Transverse colon (tissue), 4 donors: ENCODE measurements at regions not wholly inside any gene's neighbourhood (a gene's known extent, or its start where the extent isn't known, plus 50 kb on each side); places are given as distances from the start of the nearest gene placed in this dataset.

Source experiments
- CTCF ChIP-seq, 5 experiments: fragments of 200-600 bp in 3 of 5; fragments of 450-650 bp in 2 of 5; sonication (generic) in 3 of 5; IDR thresholded peaks; 1 replicate in 2 of 5; 2 replicates in 3 of 5; pipeline ENCODE4 v1.5.1; 2016 to 2017; ENCODE audit warnings: antibody characterized with exemption in 5 of 5, inconsistent platforms in 3 of 5, mild to moderate bottlenecking in 2 of 5, moderate library complexity in 1 of 5
- EP300 ChIP-seq: sonication (generic); formaldehyde crosslinking; IDR thresholded peaks from one replicate; pipeline ENCODE4 v1.6.1; 2017; ENCODE audit warnings: antibody characterized with exemption, low read depth
- POLR2A ChIP-seq: fragments of 450-650 bp; IDR thresholded peaks from one replicate; pipeline ENCODE4 v1.6.1; 2016; ENCODE audit warnings: antibody characterized with exemption, mild to moderate bottlenecking, moderate library complexity
- POLR2AphosphoS5 ChIP-seq, 3 donors: sonication (generic); formaldehyde crosslinking; IDR thresholded peaks; one replicate each; pipeline ENCODE4 v1.6.1; 2016; ENCODE audit warnings: antibody characterized with exemption in 3 of 3

GRCh38 chr18:71134122-71134521, 845.3 kb downstream of the SOCS6 start:
- TF ChIP-seq POLR2A (no peak), POLR2AphosphoS5 (IDR thresholded peaks at IDR 0.05) (no peak), CTCF (IDR thresholded peaks at IDR 0.05) (no peak), EP300 (no peak)
